ENCODE measurements at regions not wholly inside any gene's neighbourhood (a gene's known extent, or its start where the extent isn't known, plus 50 kb on each side); places are given as distances from the start of the nearest gene placed in this dataset.

DNA sequence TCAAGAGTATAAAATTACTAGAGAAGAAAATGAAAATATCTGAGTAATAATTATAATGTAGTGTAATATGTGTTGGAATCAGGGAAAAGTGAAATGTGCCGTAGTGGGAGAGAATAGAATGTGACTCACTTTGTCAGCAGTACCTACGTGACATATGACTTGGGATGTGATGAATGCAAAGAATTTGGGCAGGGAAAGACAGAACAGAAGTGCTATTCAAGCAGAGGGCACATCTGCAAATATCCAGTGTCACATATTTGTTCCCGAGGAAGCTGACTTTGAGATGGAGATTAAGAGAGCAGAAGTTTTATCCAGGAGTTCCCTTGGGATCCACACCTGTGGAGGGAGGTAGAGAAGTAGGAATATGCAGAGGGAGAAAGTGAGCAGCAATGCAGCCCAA lies 69.3 kb upstream of the HS3ST1 start:
- TF ChIP-seq ZNF274 (IDR thresholded peaks at IDR 0.05; ENCODE audit: low read depth, low read length) (no peak), SUZ12 (IDR thresholded peaks at IDR 0.05; ENCODE audit: extremely low read depth, insufficient read depth, insufficient read length) (no peak), YY1 (IDR thresholded peaks at IDR 0.05; ENCODE audit: insufficient read depth, insufficient read length) (no peak)

Data from NT2/D1 (cell line).